ENCODE measurements at regions not wholly inside any gene's neighbourhood (a gene's known extent, or its start where the extent isn't known, plus 50 kb on each side); places are given as distances from the start of the nearest gene placed in this dataset.
"Not testable (repeated sequence)": the region's sequence is repeated elsewhere in the genome, so short reads cannot be mapped to it uniquely, and the experiment has no call there.

DNA sequence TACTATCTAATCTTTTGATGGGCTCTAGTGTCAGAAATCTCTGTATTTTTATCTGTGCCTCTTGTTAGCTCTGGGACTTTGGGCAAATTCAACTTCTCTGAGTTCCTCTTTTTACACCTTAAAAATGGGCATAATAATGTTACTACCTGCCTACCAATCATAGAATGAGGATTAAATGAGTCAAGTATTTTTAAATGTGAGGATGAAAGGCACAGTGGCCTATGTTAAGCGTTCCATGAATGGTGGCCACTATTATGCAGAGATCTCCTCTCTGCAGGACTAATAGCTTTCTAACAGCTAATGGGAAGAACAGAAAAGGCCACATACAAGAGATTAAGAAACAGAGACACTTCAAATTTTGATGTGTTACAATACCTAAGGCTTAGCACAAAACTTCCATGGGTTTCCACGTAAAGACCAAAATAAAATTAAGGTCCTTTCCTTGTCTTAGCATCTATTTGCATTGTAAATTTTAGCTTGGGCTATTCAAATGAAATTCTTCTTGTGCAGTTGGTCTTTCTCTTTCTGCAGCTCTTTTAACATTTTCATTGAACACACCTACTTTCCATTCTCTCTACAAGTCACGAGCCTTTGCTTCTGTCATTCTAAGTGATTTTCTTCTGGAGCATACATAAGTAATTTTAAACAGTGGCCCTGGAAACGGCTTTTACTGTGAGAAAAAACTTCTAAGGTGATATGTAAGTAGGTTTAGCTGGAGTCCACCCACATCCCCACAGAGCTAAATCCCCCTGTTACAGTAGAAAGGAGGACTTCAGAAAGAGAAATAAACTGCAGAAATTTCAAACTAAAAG, 117.9 kb upstream of the MED14 start:
- no peak for DNase-seq

DNA sequence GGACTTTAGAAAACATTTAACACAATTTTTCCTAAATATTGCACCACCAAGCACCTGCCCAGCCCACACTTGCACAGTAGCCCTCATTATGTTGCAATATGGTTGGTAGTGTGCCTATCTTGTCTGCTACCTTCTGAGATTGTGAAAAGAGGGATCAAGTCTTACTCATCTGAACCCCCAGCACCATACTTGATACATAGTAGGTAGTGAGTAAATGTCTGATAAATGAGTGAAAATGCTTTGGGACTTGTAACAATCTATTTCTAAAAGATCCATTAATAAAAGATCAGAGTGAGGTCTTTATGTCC, 118.4 kb upstream of the MED14 start:
- DNase-seq: no peak

DNA sequence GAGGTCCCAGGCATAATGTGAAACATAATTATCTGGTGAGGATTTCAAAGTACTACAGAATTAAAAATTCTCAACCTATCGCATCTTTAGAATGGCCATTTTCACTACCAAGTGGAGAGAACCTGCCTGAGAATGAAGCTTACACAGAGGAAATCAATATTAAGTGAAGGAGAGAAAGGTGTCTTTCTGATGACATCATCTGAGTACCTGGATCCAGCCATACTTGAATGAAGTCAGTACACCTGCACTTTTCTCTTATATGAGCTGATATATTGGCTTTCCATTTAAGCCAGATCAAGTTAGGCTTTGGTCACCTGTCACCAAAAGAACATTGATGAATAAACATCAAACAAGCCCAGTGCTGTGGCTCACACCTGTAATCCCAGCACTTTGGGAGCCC, 118.9 kb upstream of the MED14 start:
- DNase-seq: no peak

DNA sequence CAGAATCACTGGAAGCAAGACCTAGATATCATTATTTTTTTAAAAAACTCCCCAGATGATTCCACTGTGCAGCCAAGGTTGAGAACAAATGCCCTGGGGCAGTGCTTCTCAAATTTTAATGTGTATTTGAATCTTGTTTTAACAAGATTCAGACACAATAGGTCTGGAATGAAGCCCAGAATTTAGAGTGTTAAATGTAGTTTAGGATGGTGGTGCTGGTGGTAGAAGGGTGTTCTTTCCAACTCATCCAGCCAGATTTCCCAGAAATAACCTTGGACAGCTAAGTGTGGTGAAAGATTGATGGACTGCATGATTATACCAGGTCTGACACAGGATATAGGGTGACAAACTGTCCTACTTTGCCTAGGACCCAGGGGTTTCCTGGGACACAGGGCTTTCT, 120.1 kb upstream of the MED14 start:
- DNase-seq: no peak

DNA sequence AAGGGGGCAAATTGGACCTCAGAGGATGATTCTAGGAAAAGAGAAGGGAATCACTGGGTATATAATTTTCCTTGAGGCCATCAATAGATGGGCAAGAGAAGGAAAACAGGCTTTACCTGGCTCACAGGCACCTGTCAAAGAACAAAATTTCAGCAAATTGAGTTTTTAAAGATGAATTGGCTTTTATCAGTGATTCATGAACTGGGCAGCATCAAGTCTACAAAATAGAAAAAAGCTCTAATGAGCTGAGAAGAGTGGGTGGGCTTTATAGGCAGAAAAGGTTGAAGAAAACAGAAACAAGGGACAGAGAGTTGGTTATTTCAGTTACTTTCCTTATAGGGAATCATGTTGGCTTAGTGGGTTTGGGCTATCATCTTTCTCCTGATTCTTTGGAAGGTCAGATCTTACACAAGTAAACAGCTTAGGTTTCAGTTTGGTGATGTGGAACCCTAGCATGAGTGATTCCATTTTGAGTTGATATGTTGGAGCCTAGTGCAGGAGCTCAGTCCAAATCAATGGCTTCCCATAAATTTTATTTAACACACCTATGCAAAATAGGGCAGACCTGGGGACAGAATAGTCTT, 120.7 kb upstream of the MED14 start:
- DNase-seq: no peak

DNA sequence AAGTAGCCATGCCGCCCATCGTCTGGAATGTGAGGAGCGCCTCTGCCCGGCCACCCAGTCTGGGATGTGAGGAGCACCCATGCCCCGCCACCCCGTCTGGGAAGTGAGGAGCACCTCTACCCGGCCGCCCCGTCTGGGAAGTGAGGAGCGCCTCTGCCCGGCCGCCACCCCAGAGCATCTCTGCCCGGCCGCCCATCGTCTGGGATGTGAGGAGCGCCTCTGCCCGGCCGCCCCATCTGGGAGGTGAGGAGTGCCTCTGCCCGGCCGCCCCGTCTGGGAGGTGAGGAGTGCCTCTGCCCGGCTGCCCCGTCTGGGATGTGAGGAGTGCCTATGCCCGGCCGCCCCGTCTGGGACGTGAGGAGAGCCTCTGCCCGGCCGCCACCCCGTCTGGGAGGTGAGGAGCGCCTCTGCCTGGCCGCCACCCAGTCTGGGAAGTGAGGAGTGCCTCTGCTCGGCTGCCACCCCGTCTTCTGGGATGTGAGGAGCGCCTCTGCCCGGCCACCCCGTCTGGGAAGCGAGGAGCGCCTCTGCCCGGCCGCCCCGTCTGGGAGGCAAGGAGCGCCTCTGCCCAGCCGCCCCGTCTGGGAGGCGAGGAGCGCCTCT, 126.7 kb upstream of the MED14 start:
- not testable (repeated sequence) for DNase-seq

DNA sequence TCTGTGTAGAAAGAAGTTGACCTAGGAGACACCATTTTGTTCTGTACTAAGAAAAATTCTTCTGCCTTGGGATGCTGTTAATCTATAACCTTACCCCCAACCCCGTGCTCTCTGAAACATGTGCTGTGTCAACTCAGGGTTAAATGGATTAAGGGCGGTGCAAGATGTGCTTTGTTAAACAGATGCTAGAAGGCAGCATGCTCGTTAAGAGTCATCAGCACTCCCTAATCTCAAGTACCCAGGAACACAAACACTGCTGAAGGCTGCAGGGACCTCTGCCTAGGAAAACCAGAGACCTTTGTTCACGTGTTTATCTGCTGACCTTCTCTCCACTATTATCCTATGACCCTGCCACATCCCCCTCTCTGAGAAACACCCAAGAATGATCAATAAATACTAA, 127.9 kb upstream of the MED14 start:
- DNase-seq: not testable (repeated sequence)

DNA sequence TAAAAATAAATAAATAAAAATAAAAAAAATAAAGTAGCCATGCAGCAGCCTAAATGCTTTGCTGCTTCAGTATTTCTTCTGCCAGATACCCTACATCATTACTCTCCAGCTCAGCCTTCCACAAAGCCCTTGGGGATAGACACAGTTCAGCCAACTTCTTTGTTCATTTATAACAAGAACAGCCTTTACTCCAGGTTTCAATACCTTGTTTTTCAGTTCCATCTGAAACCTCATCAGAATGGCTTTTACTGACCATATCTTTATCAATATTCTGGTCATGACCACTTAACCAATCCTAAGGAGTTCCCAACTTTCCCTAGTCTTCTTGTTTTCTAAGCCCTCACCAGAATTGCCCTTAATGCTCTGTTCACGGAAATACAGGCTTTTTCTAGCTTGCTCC, 128.3 kb upstream of the MED14 start:
- DNase-seq: no peak

DNA sequence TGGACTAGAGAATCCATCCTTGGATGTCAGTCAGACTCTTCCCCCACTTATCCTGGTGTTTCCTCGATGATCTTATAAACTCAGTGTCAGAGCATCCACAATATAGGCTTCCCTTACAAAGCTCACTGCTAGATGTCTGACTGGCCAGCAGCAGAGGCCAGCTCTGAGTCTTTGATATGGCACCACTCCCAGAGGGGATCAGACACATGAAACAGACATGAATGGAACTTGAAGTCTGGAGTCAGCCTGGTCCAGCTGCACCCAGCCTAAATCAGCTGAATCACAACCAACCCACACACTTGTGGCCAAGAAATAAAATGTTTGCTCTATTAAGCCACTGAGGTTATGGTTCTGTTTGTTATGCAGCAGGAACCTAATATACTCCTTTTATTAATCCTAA, 129.6 kb upstream of the MED14 start:
- DNase-seq: no peak

DNA sequence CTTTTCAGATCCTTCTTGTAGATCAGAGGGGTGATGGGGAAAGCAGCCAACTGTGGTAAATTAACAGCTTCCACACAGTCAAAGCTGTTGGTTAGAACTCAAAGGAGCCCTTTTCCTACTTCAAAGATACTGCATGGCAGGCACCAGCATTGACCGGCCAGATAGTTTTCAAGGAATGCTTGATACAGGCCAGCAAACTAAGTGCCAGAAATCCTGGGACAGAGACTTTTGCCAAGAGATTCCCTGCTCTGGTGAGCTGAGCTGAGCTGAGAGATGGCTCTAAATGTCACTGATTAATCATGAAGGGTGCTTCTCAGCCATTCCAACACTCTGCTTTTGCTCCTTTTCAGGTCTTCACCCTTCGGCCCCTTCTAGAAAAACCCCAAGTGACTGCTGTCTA, 131.6 kb upstream of the MED14 start:
- no peak for DNase-seq

DNA sequence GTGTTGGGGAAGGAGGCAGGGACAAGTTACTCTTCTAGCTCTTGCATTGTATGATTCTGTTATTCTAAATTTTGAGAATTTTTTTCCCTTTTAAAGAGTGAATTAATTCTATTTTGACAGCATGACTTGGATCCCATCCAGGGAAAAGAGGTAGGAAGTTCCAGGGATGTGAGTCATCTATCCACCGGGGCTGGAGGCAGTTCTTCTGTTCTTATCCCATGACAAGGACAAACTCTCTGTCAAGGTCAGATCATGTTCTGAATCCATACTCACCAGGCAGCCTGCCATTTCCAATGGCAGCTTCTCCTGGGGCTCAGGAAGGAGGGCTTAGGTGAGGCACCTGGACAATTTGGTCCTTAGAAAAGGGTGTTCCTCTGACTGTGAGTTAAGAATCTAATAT, 132.0 kb upstream of the MED14 start:
- DNase-seq: no peak

DNA sequence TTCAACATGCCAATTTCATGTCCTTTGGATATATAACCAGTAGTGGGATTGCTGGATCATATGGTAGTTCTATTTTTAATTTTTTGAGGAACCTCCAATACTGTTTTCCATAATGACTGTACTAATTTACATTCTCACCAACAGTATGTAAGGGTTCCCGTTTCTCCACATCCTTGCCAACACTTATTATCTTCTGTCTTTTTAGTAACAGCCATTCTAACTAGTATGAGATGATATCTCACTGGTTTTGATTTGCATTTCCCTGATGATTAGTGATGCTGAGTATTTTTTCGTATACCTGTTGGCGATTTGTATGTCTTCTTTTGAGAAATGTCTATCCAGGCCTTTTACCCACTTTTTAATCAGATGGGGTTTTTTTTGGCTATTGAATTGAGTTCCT, 133.5 kb upstream of the MED14 start:
- DNase-seq: no peak

DNA sequence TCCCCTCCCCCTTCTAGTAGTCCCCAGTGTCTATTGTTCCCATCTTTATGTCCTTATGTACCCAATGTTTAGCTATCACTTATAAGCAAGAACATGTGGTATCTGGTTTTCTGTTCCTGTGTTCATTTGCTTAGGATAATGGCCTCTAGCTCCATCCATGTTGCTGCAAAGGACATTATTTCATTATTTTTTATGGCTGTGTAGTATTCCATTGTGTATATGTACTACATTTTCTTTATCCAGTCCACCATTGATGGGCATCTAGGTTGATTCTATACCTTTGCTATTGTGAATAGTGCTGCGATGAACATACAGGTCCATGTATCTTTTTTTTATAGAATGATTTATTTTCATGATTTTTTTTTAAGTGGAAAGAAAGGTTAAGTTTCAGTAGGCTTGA, 135.6 kb upstream of the MED14 start:
- DNase-seq: not testable (repeated sequence)

DNA sequence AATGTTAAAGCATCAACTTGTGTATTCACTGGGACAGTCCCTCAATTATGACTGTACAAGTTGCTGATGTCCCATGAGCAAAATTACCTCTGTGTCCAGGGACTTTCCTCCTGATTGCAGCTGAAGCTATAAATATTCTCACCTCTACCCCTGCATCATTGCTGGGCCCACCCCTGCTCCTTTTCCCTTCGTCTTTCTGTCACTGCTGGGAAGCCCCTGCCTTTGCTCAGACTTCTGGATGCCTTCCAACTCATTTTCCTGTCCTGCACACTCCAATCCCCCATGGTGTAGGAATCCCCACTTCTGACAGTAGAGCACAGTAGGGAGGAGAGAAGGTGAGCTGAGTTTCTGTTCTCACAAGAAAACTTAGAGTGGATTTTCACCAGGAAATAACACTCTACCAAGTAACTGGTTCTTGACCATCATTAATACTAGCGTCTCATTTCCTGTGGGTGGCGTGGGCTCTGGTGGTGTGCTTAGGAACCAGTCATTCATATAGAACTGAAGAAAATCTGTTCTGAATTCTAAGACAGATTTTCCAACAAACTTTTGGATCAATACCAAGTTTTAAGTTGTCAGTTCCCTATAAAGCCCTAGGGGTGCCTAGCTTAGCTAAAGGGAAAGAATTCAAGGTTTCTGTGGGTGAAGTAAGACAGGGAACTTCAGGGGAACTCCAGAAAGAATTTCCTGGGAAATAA, 136.2 kb upstream of the MED14 start:
- no peak for DNase-seq

DNA sequence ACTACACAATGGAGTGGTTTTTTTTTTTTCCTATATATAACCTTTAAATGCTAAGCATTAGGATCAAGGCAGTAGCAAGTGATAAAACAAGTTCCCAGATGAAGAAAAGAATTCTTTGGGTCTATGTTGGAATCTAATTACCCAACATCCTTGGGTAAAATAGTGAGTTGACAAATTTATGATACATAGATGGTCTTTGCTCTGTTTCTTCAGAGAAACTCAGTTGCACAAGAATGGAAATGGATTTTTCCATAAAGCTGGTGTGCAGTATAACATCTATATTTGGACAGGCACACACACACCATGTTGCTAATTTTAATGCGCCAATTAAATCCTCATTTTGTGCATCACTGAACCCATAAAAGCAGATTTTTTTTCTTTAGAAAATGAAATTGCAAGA, 137.0 kb upstream of the MED14 start:
- no peak for DNase-seq

DNA sequence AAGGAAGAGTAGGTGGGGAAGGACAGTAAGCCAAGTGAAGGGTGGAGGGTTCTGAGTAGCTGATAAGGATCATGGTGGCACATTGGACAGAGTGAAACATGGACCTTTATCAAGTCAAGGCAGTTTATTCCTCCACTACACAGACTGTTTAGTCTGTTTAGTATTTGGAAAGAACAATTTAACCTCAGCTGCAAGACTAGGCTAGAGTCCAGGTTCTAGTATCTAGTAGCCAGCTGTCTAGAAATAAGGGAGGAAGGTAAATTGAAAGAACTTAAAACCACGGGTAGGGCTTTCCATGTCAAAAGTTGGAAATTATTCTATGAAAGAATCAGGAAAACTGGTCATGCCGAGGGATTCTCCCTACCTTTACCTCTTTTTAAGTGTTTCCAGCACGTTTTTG, 140.1 kb upstream of the MED14 start:
- DNase-seq: no peak

DNA sequence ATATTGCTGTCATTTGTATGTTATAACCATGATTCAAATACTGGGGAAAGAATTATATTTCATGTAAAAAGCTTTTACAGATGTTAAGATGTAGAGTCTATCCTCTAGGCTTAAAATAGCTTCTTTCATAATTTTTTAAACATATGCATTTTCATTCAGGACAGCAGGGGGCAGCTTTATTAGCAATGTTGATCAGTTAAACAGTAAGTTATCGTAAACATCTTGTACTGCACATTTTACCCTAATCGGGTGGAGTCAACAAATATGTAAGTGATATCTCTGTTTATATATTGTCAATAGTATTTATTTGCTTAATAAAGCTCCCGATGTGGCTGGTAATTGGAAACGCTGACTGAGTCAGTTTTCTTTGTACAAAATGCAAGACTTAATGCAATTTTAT, 142.5 kb upstream of the MED14 start:
- DNase-seq: peak in 1 of 2 donors; percentile 44

DNA sequence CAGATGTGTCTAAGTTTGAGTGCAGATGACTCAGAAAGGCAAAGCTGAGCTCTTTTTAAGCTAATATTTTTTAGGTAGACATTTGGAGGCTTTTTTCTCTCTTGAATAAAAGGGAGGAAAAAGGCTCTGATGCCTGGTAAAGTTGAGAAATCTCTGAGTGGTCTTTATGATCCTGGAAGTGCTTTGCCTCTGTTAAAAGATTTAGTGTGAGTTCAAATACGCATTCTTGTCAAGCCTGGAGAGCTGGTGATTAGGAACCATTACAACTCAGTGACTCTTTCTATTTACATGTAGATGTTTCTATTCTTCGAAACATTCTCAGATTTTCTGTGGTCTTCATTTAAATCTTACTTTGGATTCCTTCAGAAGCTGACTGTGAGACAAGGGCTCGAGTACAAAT, 143.4 kb upstream of the MED14 start:
- DNase-seq: no peak

DNA sequence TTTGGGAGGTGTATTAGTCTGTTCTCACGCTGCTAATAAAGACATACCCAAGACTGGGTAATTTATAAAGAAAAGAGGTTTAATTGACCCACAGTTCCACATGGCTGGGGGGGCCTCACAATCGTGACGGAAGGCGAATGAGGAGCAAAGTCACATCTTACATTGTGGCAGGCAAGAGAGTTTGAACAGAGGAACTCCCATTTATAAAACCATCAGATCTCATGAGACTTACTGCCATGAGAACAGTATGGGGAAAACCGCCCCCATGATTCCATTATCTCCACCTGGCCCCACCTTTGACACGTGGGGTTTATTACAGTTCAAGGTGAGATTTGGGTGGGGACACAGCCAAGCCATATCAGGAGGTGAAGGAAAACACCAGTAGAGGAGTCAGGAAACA, 143.8 kb upstream of the MED14 start:
- DNase-seq: not testable (repeated sequence)

DNA sequence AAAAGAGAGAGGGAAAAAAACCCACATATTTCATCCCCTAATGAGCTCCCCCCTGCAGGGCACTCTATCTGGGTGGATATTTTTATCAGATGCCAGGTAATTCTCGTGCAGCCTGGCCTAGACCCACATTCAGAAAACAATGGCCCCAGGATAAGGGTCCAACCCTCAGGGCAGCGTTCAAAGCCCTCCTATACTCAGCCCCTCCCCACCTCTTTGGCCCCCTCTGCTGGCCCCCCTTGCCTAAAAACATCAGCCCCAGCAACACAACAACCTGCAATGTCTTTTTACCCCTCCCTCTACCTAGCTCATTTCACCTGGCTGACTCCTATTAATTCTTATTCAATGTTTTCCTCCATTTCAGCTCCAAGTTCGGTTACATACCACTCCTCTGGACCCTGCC, 145.4 kb upstream of the MED14 start:
- no peak for DNase-seq

DNA sequence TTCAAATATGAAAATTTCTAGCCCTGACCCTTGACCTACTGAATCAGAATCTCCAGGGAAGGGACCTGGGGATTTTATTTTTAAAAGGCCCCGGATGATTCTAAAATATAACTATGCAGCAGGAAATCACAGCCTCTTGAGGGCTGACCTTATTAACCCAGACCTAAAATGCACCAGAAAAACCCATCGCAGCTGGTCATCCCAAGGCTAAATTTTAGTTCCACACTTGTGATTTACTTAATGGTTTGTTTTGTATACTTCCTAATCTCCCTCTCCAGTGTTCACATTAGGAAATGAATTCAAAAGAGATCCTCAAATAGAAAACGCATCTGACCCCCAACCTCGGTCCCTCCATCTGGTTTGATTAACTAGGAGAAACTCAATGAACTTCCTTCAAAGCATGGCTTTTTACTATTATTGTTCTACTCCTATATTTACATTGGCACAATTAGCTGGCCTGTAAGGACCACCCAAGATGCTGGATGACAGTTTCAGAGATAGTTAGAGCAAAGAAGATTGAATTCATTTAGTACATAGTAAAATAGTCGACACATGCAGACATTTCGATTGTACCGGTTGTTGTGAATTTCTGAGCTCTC, 147.8 kb upstream of the MED14 start:
- DNase-seq: no peak

DNA sequence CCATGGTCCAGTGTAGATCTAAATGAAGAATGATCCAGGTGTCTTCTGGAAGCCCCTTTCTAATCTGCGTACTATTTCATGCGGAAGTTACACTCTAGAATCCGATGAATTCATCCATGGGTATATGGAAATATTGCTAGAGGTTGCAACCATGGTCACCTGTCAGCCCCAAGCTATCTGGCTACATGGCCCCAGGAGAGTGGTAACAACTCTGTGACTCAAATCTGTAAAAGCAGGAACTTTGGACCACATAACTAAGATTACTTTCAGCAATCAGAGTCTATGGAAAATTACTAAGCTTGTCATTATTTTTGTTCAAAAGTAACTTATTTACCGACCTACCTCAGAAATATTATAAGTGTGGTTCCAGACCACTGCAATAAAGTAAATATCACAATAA, 150.6 kb upstream of the MED14 start:
- no peak for DNase-seq

DNA sequence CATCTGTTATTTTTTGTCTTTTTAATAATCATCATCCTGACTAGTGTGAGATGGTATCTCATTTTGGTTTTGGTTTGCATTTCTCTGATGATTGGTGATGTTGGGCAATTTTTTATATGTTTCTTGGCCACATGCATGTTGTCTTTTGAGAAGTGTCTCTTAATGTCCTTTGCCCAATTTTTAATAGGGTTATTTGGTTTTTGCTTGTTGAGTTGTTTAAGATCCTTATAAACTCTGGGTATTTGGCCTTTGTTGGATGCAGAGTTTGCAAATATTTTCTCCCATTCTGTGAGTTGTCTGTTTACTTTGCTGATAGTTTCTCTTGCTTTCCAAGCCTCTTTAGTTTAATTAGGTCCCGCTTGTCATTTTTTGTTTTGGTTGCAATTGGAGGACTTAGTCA, 152.1 kb upstream of the MED14 start:
- DNase-seq: no peak

DNA sequence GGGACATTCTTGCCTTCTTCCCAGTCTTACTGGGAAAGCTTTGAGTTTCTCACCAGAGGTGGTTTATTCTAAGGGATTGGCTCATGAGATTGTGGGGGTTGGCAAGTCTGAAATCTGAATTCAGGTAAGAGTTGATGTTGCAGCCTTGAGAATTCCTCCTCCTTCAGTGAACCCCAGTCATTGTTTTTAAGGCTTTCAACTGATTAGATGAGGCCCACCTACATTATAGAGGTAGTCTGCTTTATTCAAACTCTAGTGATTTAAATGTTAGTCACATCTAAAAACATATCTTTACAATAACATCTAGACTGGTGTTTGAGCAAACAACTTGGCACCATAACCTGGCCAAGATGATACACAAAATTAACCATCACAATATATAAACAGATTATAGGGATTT, 156.5 kb upstream of the MED14 start:
- no peak for DNase-seq
